ENCODE measurements at regions not wholly inside any gene's neighbourhood (a gene's known extent, or its start where the extent isn't known, plus 50 kb on each side); places are given as distances from the start of the nearest gene placed in this dataset.

GRCh38 chr2:111653913-111654312 is 230.1 kb downstream of the ANAPC1 start:
- DNase-seq: no peak
- Mint-ChIP-seq H3K9me3 (peaks cover 2% of the 10 kb centered on the region), H3K27me3 (ENCODE audit: insufficient read depth) (no peaks in the 10 kb centered on the region), H3K27ac (no peak overlapping the region), H3K36me3 (ENCODE audit: low read depth) (no peaks in the 10 kb centered on the region), H3K4me3 (no peak overlapping the region), H3K4me1 (peaks cover 4% of the 10 kb centered on the region)
- no peak for TF ChIP-seq CTCF (conservative IDR thresholded peaks at IDR 0.05)
- H3K9me3 ChIP-seq (ENCODE audit: control insufficient read depth, low read length): no peaks in the 10 kb centered on the region
- no peaks in the 10 kb centered on the region for H3K27me3 ChIP-seq (ENCODE audit: control insufficient read depth, insufficient read depth, low read length, poor library complexity, severe bottlenecking)
- no peak overlapping the region for H3K9ac ChIP-seq (ENCODE audit: extremely low read depth, low read length, poor library complexity, severe bottlenecking)
- no peaks in the 10 kb centered on the region for H3K4me1 ChIP-seq (ENCODE audit: control insufficient read depth, insufficient read depth, low read length)
- H3K36me3 ChIP-seq (ENCODE audit: control insufficient read depth, insufficient read depth, low read length): no peaks in the 10 kb centered on the region
- no peak overlapping the region for H3K27ac ChIP-seq (ENCODE audit: low read depth, low read length)
- H3K4me3 ChIP-seq (ENCODE audit: low read length): no peak overlapping the region
- WGBS, 2 experiments (ENCODE audit: insufficient coverage in 1 of 2, insufficient read length in 1 of 2): 87 to 93% methylated on average over 4 of the region's 4 CpGs

- Histone ChIP-seq H3K36me3 (ENCODE audit: control insufficient read depth, insufficient read depth, low read length) (no peaks in the 10 kb centered on the region), H3K4me1 (ENCODE audit: control insufficient read depth, insufficient read depth, low read length) (no peaks in the 10 kb centered on the region), H3K27me3 (ENCODE audit: control insufficient read depth, insufficient read depth, low read length, poor library complexity, severe bottlenecking) (no peaks in the 10 kb centered on the region), H3K9ac (ENCODE audit: extremely low read depth, low read length, poor library complexity, severe bottlenecking) (no peak overlapping the region), H3K4me3 (ENCODE audit: low read length) (no peak overlapping the region), H3K27ac (ENCODE audit: low read depth, low read length) (no peak overlapping the region), H3K9me3 (ENCODE audit: control insufficient read depth, low read length) (no peaks in the 10 kb centered on the region)
- Mint-ChIP-seq H3K4me3 (no peak overlapping the region), H3K27ac (no peak overlapping the region), H3K27me3 (ENCODE audit: insufficient read depth) (peaks cover 1% of the 10 kb centered on the region), H3K36me3 (ENCODE audit: low read depth) (no peaks in the 10 kb centered on the region), H3K4me1 (peaks cover 4% of the 10 kb centered on the region), H3K9me3 (peaks cover 2% of the 10 kb centered on the region)
- no peak for TF ChIP-seq CTCF (conservative IDR thresholded peaks at IDR 0.05)
- DNase-seq: no peak
- 93% methylated on average over 5 of the region's 5 CpGs; no CpG with 5 or more reads in 1 of the 2 experiments for WGBS, 2 experiments (ENCODE audit: insufficient coverage in 1 of 2, insufficient read length in 1 of 2)
Measured at GRCh38 chr2:111654829-111655228, 229.2 kb downstream of the ANAPC1 start.

GRCh38 chr2:111656436-111656835 is 227.6 kb downstream of the ANAPC1 start:
- peaks cover 8% of the 10 kb centered on the region for H3K27me3 Mint-ChIP-seq (ENCODE audit: insufficient read depth)
- DNase-seq: no peak
- H3K4me1 Mint-ChIP-seq: peaks cover 4% of the 10 kb centered on the region
- Histone ChIP-seq H3K27me3 (ENCODE audit: control insufficient read depth, insufficient read depth, low read length, poor library complexity, severe bottlenecking) (no peaks in the 10 kb centered on the region), H3K36me3 (ENCODE audit: control insufficient read depth, insufficient read depth, low read length) (no peaks in the 10 kb centered on the region), H3K9me3 (ENCODE audit: control insufficient read depth, low read length) (no peaks in the 10 kb centered on the region), H3K4me3 (ENCODE audit: low read length) (no peak overlapping the region), H3K27ac (ENCODE audit: low read depth, low read length) (no peak overlapping the region), H3K4me1 (ENCODE audit: control insufficient read depth, insufficient read depth, low read length) (no peaks in the 10 kb centered on the region), H3K9ac (ENCODE audit: extremely low read depth, low read length, poor library complexity, severe bottlenecking) (no peak overlapping the region)
- no peaks in the 10 kb centered on the region for H3K36me3 Mint-ChIP-seq (ENCODE audit: low read depth)
- H3K9me3 Mint-ChIP-seq: peaks cover 2% of the 10 kb centered on the region
- WGBS, 2 experiments (ENCODE audit: insufficient coverage in 1 of 2, insufficient read length in 1 of 2): 93 to 96% methylated on average over 7 to 9 of the region's 9 CpGs
- no peak overlapping the region for H3K4me3 Mint-ChIP-seq
- no peak overlapping the region for H3K27ac Mint-ChIP-seq
- no peak for TF ChIP-seq CTCF (conservative IDR thresholded peaks at IDR 0.05)
